HFF-Myc (cell line): ENCODE measurements at regions not wholly inside any gene's neighbourhood (a gene's known extent, or its start where the extent isn't known, plus 50 kb on each side); places are given as distances from the start of the nearest gene placed in this dataset.

ENCODE experiments used
- DNase-seq: peaks from one replicate; pipeline ENCODE4 v3.0.0-alpha.2; 2011; ENCODE audit warnings: low read depth; ENCODE audit errors: extremely low read depth
- H3K4me3 ChIP-seq: replicated peaks from 2 replicates; pipeline ENCODE4 v1.5.1; 2011; ENCODE audit warnings: low read depth, mild to moderate bottlenecking, control low read depth, low read length
- TF ChIP-seq, protein P1 (sequence below): IDR thresholded peaks from 2 replicates; pipeline ENCODE4 v1.5.1; 2012; ENCODE audit warnings: mild to moderate bottlenecking, low read depth, low read length, control low read depth; ENCODE audit errors: missing control alignments

DNA sequence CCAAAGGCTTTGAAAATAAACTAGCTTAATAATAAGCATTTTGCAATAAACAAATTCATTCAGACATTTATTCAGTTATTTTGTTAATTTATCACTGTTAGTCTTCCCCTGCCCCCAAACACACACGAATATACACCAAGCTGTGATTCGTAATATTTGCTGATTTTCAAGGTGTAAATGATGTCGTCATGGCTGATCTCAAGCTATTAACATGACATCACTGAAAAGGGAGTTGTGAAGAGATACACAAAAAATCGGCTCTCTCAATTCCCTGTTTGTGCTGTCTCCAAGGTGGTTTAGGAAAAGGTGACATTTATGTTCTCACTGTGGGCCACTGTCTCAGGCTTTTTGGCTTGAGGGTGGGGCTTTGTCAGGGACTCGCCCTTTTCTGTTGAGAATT, 413.3 kb downstream of the CDH9 start:
- no peak for DNase-seq
- H3K4me3 ChIP-seq = no peak overlapping the region
- TF ChIP-seq, protein P1, sequence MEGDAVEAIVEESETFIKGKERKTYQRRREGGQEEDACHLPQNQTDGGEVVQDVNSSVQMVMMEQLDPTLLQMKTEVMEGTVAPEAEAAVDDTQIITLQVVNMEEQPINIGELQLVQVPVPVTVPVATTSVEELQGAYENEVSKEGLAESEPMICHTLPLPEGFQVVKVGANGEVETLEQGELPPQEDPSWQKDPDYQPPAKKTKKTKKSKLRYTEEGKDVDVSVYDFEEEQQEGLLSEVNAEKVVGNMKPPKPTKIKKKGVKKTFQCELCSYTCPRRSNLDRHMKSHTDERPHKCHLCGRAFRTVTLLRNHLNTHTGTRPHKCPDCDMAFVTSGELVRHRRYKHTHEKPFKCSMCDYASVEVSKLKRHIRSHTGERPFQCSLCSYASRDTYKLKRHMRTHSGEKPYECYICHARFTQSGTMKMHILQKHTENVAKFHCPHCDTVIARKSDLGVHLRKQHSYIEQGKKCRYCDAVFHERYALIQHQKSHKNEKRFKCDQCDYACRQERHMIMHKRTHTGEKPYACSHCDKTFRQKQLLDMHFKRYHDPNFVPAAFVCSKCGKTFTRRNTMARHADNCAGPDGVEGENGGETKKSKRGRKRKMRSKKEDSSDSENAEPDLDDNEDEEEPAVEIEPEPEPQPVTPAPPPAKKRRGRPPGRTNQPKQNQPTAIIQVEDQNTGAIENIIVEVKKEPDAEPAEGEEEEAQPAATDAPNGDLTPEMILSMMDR = no peak

DNA sequence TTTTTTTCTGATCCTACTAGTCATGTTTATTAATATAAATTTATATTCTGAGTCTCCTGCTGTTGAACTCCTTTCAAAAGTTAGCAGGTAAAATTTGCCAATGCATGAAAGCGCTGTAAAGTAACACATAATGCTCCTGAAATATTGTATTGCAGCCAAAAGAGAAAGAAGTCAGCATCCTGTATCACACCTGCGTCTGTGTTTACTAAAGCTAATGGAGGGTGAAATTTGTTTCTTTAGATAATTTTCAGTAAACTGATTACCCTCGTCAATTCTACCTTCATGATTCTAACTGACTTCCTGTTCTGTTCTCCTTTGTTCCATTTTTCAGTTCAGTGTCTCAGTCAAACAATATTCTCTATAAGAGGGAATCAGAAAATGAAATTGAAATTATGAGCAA, 415.4 kb downstream of the CDH9 start:
- no peak overlapping the region for H3K4me3 ChIP-seq
- no peak for DNase-seq
- TF ChIP-seq, protein P1 = no peak

DNA sequence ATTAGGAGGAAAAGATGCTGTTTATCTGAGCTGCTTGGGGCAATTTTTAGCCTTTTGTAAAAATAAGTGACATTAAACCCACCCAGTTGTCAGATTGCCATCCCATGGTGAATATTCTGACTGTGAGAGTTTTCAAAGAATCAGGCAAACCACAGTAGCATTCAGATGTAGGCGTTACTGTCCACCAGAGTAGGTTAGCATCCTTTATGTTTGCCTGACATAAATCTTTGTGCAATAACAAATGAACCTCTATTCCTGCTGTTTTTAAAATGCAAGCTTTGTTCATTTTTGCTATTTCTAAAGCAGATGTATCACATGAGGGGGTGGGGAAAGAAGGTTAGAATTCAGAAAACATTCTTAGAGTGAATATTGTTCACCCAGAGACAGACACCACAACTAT, 427.8 kb downstream of the CDH9 start:
- TF ChIP-seq, protein P1 = no peak
- DNase-seq = no peak
- H3K4me3 ChIP-seq = no peak overlapping the region

DNA sequence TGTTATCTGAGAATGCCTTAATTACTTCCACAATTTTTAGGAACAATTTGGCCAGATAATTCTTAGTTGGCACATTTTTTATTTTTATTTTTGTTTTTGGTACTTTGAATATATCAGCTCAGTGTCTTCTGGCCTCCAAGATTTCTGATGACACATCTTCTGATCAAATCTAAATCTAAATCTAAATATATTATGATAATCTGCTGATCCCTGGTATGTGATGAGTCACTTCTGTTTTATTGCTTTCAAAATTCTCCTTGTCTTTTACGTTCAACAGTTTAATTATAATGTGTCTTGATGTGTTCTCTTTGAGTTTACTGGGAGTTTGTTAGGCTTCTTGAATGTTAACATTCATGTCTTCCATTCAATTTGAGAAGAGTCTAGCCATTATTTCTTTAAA, 436.8 kb downstream of the CDH9 start:
- TF ChIP-seq, protein P1 = no peak
- no peak for DNase-seq
- no peak overlapping the region for H3K4me3 ChIP-seq

DNA sequence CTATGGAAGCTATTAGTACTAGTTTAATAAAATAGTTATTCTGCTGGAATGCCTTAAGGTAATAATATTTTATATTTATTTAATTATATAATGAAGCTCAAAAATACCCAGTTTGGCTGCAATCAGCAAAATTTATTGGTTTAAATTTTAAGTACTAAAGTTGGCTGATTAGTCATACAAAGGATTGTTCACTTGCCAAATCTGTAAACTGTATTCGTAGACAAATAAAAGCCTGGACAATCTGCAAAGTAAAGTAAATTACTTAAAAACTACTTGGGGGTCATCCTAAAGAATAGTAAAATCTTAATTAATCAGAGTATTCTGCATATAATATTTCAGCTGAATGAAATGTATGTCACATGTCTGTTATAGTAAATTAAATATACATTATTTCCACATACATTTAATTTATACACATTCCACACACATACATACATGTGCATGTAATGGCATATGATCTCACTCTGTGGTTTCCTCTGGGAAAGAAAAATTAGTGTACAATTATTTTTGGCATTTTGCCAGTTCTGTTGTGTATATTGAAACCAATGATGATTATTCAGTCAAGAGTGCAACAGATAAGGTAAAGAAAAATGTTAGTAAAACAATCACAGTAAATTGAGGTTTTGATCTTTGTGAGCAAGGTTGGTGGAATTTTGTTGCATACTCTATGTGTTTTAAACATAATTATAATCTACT, 455.9 kb downstream of the CDH9 start:
- H3K4me3 ChIP-seq = no peak overlapping the region
- no peak for DNase-seq
- TF ChIP-seq, protein P1 = no peak

DNA sequence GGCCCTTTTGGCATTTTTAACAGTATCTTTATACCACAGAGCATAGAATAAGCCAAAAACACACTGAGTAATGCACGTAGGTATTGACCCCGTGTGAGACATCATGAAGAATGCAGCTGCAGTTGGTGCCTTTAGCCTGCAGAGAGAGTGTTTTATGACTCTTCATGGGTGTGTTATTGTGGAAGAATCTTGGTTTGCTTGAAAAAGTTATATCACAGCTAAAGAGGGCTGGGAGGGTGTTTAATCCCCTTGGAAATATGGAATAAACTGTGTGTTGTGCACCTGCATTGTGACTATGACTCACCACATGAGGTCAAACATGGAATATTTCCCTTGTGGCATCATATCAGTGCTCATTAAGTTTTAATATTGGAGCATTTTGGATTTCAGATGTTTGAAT, 458.7 kb downstream of the CDH9 start:
- TF ChIP-seq, protein P1 = no peak
- no peak for DNase-seq

DNA sequence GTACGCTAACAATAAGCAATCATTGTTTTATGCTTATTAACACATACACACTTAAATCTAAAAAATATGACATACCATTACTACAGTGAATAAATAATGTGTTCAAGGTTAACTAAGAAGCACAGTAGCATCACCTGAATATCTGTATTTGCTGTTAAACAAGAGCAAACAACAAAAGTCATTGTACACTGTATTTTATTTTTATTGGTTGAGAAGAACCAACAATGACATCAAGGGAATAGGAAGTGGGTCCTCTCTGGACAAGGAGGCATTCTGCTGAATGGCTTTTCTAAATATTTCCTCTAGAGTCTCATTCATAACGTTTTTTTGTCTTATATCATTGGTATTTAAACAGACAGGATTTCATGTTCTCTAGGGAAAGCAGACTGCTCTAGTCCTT, 460.4 kb downstream of the CDH9 start:
- H3K4me3 ChIP-seq = no peak overlapping the region
- DNase-seq = no peak
- TF ChIP-seq, protein P1 = no peak

More for the DNA sequence above, 458.7 kb downstream of the CDH9 start:
- H3K4me3 ChIP-seq = no peak overlapping the region
